Trophoblast cell (in vitro differentiated cells and primary cell): ENCODE measurements at regions not wholly inside any gene's neighbourhood (a gene's known extent, or its start where the extent isn't known, plus 50 kb on each side); places are given as distances from the start of the nearest gene placed in this dataset.

Source experiments
- DNase-seq, 2 donors: peaks; one replicate each; pipeline ENCODE4 v3.0.0-alpha.2; 2016
- H2AFZ ChIP-seq: 2 replicates; pipeline ENCODE4 v1.6.1; 2013; ENCODE audit warnings: low read length, moderate library complexity, mild to moderate bottlenecking; ENCODE audit not compliant: insufficient read depth, poor library complexity
- H2AK5ac ChIP-seq: 2 replicates; pipeline ENCODE4 v1.6.1; 2013; ENCODE audit warnings: mild to moderate bottlenecking, low read length
- H2BK120ac ChIP-seq: 2 replicates; pipeline ENCODE4 v1.6.1; 2013; ENCODE audit warnings: low read length, mild to moderate bottlenecking, moderate library complexity; ENCODE audit not compliant: insufficient read depth, poor library complexity
- H2BK12ac ChIP-seq: 2 replicates; pipeline ENCODE4 v1.6.1; 2013; ENCODE audit warnings: mild to moderate bottlenecking, low read length, moderate library complexity
- H2BK5ac ChIP-seq: 2 replicates; pipeline ENCODE4 v1.6.1; 2013; ENCODE audit warnings: low read length, low read depth, moderate library complexity, mild to moderate bottlenecking; ENCODE audit not compliant: poor library complexity
- H3K14ac ChIP-seq: 2 replicates; pipeline ENCODE4 v1.6.1; 2013; ENCODE audit warnings: mild to moderate bottlenecking, low read length
- H3K18ac ChIP-seq: 2 replicates; pipeline ENCODE4 v1.6.1; 2013; ENCODE audit warnings: mild to moderate bottlenecking, low read length
- H3K23ac ChIP-seq: 2 replicates; pipeline ENCODE4 v1.6.1; 2013; ENCODE audit warnings: low read length
- H3K27ac ChIP-seq: 2 replicates; pipeline ENCODE4 v1.5.1; 2013; ENCODE audit warnings: low read depth, mild to moderate bottlenecking, inconsistent platforms, low read length, moderate library complexity
- H3K27me3 ChIP-seq: 2 replicates; pipeline ENCODE4 v1.6.1; 2013; ENCODE audit warnings: inconsistent platforms, mild to moderate bottlenecking, low read length, moderate library complexity; ENCODE audit not compliant: insufficient read depth
- H3K36me3 ChIP-seq, 2 experiments: 1 replicate in 1 of 2; 2 replicates in 1 of 2; pipeline ENCODE4 v1.6.1; 2013; ENCODE audit warnings: low read length in 2 of 2, mild to moderate bottlenecking in 2 of 2, moderate library complexity in 1 of 2; ENCODE audit not compliant: insufficient read depth in 2 of 2, control insufficient read depth in 1 of 2
- H3K4ac ChIP-seq: 2 replicates; pipeline ENCODE4 v1.6.1; 2013; ENCODE audit warnings: low read depth, mild to moderate bottlenecking, low read length, moderate library complexity
- H3K4me1 ChIP-seq, 2 experiments: 1 replicate in 1 of 2; 2 replicates in 1 of 2; pipeline ENCODE4 v1.6.1; 2013; ENCODE audit warnings: low read length in 2 of 2, mild to moderate bottlenecking in 2 of 2, moderate library complexity in 1 of 2; ENCODE audit not compliant: insufficient read depth in 2 of 2, control insufficient read depth in 1 of 2
- H3K4me2 ChIP-seq: 2 replicates; pipeline ENCODE4 v1.6.1; 2013; ENCODE audit warnings: inconsistent platforms, mild to moderate bottlenecking, low read length, moderate library complexity
- H3K4me3 ChIP-seq: 2 replicates; pipeline ENCODE4 v1.5.1; 2013; ENCODE audit warnings: mild to moderate bottlenecking, low read depth, low read length, inconsistent platforms
- H3K79me1 ChIP-seq: one replicate; pipeline ENCODE4 v1.6.1; 2013; ENCODE audit warnings: low read length
- H3K79me2 ChIP-seq: 2 replicates; pipeline ENCODE4 v1.6.1; 2013; ENCODE audit warnings: low read length, mild to moderate bottlenecking; ENCODE audit not compliant: control insufficient read depth, insufficient read depth, poor library complexity
- H3K9ac ChIP-seq: 2 replicates; pipeline ENCODE4 v1.6.1; 2013; ENCODE audit warnings: mild to moderate bottlenecking, low read length
- H3K9me3 ChIP-seq: 2 replicates; pipeline ENCODE4 v1.6.1; 2013; ENCODE audit warnings: low read depth, mild to moderate bottlenecking, control low read depth, inconsistent platforms, low read length; ENCODE audit not compliant: insufficient read depth
- H4K12ac ChIP-seq: 2 replicates; pipeline ENCODE4 v1.6.1; 2013; ENCODE audit warnings: low read depth, mild to moderate bottlenecking, low read length, moderate library complexity
- H4K8ac ChIP-seq: 2 replicates; pipeline ENCODE4 v1.6.1; 2013; ENCODE audit warnings: low read depth, mild to moderate bottlenecking, low read length, moderate library complexity
- H4K91ac ChIP-seq: one replicate; pipeline ENCODE4 v1.6.1; 2013; ENCODE audit warnings: low read depth, mild to moderate bottlenecking, low read length, moderate library complexity
- WGBS: extraction: QIAGEN DNeasy Blood & Tissue Kit; methylation state at CpG from one replicate; pipeline ENCODE4 v1.1.7; 2013; ENCODE audit warnings: missing lambda C conversion rate; ENCODE audit not compliant: insufficient read length, insufficient coverage; ENCODE audit errors: extremely low coverage; 5-methylcytosine and 5-hydroxymethylcytosine counted together

DNA sequence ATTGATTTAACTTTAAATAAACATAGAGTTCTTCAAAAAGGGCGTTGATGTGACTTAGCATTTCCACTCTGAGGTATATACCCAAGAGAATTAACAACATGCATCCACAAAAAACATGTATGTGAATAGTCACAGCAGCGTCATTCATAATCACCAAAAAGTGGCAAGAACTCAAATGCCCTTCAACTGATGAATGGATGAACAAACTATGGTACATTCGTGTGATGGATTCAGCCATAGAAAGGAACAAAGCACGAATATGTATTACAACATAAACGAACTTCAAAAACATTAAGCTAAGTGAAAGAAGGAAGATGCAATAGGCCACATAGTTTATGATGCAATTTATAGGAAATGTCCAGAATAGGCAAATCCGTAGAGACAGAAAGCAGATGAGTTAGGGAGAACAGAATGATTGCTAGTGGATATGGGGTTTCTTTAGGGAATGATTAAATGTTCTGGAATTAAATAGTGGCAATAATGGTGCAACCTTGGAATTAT, 72.3 kb upstream of the UQCRFS1 start:
- no peak overlapping the region for H2AK5ac ChIP-seq

GRCh38 chr19:29285878-29286277, 72.9 kb upstream of the UQCRFS1 start:
- H3K4me2 ChIP-seq = no peak overlapping the region
- no peak for DNase-seq
- H3K4me1 ChIP-seq = no peaks in the 10 kb centered on the region
- H3K79me2 ChIP-seq = no peaks in the 10 kb centered on the region
- no peak overlapping the region for H2AFZ ChIP-seq
- H2BK5ac ChIP-seq = no peak overlapping the region
- H4K91ac ChIP-seq = no peak overlapping the region
- H3K9ac ChIP-seq = no peak overlapping the region
- no peak overlapping the region for H3K4me3 ChIP-seq
- no peak overlapping the region for H3K4ac ChIP-seq
- no peaks in the 10 kb centered on the region for H3K27me3 ChIP-seq
- no peak overlapping the region for H2AK5ac ChIP-seq
- H4K8ac ChIP-seq = no peak overlapping the region
- H3K18ac ChIP-seq = no peak overlapping the region
- no peak overlapping the region for H2BK120ac ChIP-seq
- no peak overlapping the region for H3K23ac ChIP-seq
- no peak overlapping the region for H4K12ac ChIP-seq
- H3K14ac ChIP-seq = no peak overlapping the region
- H3K79me1 ChIP-seq = no peaks in the 10 kb centered on the region
- no peaks in the 10 kb centered on the region for H3K36me3 ChIP-seq
- H3K27ac ChIP-seq = no peak overlapping the region
- H2BK12ac ChIP-seq = no peak overlapping the region
- WGBS = no CpG with 5 or more reads among the region's 6 CpGs
- no peaks in the 10 kb centered on the region for H3K9me3 ChIP-seq

More for the DNA sequence above, 72.3 kb upstream of the UQCRFS1 start:
- Histone ChIP-seq H2BK5ac (no peak overlapping the region), H3K4ac (no peak overlapping the region), H3K9ac (no peak overlapping the region), H3K79me1 (no peaks in the 10 kb centered on the region), H3K36me3 (no peaks in the 10 kb centered on the region), H3K23ac (no peak overlapping the region), H3K27ac (no peak overlapping the region), H4K8ac (no peak overlapping the region), H3K4me3 (no peak overlapping the region), H3K27me3 (no peaks in the 10 kb centered on the region), H4K12ac (no peak overlapping the region), H3K18ac (no peak overlapping the region), H2BK120ac (no peak overlapping the region), H3K79me2 (no peaks in the 10 kb centered on the region), H3K4me2 (no peak overlapping the region), H4K91ac (no peak overlapping the region), H2AFZ (no peak overlapping the region), H3K9me3 (no peaks in the 10 kb centered on the region), H3K14ac (no peak overlapping the region), H3K4me1 (no peaks in the 10 kb centered on the region), H2BK12ac (no peak overlapping the region)
- no peak for DNase-seq
- WGBS = no CpG with 5 or more reads among the region's 6 CpGs

DNA sequence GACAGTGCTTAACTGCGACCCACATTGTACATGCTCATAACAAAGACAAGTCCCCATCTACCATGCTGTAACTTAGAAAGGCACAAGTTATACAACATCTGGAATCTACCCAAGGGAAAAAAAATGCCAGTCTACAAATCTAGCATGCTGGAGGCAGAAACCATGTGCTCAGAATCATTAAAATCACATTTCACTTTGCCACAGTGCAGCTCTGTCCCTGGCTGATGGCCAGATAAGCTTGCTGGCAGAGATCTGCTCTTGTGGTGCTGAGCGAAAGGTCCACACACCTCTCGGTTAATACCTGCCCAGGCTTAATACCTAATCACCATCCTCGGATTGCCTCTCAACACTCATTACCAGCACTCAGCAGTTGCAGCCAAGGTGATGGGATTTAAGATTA, 74.1 kb upstream of the UQCRFS1 start:
- no peak overlapping the region for H2BK5ac ChIP-seq
- DNase-seq = no peak
- WGBS = no CpG with 5 or more reads among the region's 4 CpGs

DNA sequence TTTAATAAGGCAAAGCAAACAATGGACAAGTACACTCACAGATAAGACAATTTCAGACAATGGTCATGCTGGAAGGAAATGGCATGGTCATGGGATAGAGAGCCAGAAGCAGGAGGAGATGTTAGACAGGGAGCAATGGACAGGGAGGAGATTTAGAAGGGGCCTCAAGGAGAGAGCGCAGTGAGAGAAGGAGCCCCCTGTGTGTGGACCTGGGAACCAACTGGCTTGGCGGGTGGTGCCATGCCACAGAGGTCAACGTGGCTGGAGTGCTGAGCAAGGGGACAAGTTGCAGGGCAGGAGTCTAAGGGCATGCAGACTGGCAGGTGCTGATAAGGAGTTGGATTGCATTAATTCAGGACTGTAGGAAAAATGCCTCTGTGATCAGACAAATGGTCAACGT, 75.3 kb upstream of the UQCRFS1 start:
- no peaks in the 10 kb centered on the region for H3K9me3 ChIP-seq
- H2BK12ac ChIP-seq = no peak overlapping the region
- no peak overlapping the region for H2AK5ac ChIP-seq
- H4K91ac ChIP-seq = no peak overlapping the region
- H3K4ac ChIP-seq = no peak overlapping the region
- DNase-seq = no peak
- no peak overlapping the region for H2BK5ac ChIP-seq
- no peak overlapping the region for H3K18ac ChIP-seq
- H3K14ac ChIP-seq = no peak overlapping the region
- H3K79me2 ChIP-seq = no peaks in the 10 kb centered on the region
- H3K4me2 ChIP-seq = no peak overlapping the region
- H3K36me3 ChIP-seq = no peaks in the 10 kb centered on the region
- H3K4me1 ChIP-seq = no peaks in the 10 kb centered on the region
- WGBS = no CpG with 5 or more reads among the region's 4 CpGs
- no peak overlapping the region for H4K12ac ChIP-seq
- H2AFZ ChIP-seq = no peak overlapping the region
- no peaks in the 10 kb centered on the region for H3K79me1 ChIP-seq
- peak overlapping the region; percentile 33 for H3K4me3 ChIP-seq
- H3K27me3 ChIP-seq = no peaks in the 10 kb centered on the region
- H3K9ac ChIP-seq = no peak overlapping the region
- H4K8ac ChIP-seq = no peak overlapping the region
- no peak overlapping the region for H3K27ac ChIP-seq
- H3K23ac ChIP-seq = no peak overlapping the region
- H2BK120ac ChIP-seq = no peak overlapping the region

More for the DNA sequence above, 74.1 kb upstream of the UQCRFS1 start:
- Histone ChIP-seq H3K79me2 (no peaks in the 10 kb centered on the region), H3K18ac (no peak overlapping the region), H2AK5ac (no peak overlapping the region), H3K4me1 (no peaks in the 10 kb centered on the region), H3K79me1 (no peaks in the 10 kb centered on the region), H3K9me3 (no peaks in the 10 kb centered on the region), H3K36me3 (no peaks in the 10 kb centered on the region), H3K27me3 (no peaks in the 10 kb centered on the region), H4K8ac (no peak overlapping the region), H3K14ac (no peak overlapping the region), H4K91ac (no peak overlapping the region), H2BK12ac (no peak overlapping the region), H3K4me2 (no peak overlapping the region), H3K4me3 (no peak overlapping the region), H2BK120ac (no peak overlapping the region), H3K9ac (no peak overlapping the region), H3K4ac (no peak overlapping the region), H2AFZ (no peak overlapping the region), H3K23ac (no peak overlapping the region), H4K12ac (no peak overlapping the region), H3K27ac (no peak overlapping the region)
